Embryonic facial prominence (tissue), 1 donor: ENCODE measurements at regions not wholly inside any gene's neighbourhood (a gene's known extent, or its start where the extent isn't known, plus 50 kb on each side); places are given as distances from the start of the nearest gene placed in this dataset.

Source experiments
- DNase-seq: peaks from one replicate; pipeline ENCODE4 v3.0.0-alpha.2; 2016; ENCODE audit errors: extremely low spot score

DNA sequence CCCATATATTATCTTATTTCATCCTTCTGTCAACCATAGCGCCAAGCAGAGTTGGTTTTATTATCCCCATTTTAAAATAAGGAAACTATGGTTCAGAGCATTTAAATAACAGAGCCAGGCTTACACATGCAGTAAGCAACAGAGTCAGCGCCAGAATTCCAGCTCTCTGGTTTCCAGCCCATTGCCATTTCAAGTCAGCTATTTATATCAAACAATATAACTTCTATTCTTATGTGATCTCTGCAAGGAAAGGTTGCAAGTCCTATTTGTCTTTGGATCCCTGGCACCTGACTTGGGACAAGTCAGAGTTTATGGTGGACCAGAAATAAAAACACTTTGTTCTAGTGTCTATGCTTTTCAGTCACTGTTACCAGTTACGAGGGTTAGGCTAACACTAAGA is 174.1 kb upstream of the EEA1 start:
- no peak for DNase-seq

DNA sequence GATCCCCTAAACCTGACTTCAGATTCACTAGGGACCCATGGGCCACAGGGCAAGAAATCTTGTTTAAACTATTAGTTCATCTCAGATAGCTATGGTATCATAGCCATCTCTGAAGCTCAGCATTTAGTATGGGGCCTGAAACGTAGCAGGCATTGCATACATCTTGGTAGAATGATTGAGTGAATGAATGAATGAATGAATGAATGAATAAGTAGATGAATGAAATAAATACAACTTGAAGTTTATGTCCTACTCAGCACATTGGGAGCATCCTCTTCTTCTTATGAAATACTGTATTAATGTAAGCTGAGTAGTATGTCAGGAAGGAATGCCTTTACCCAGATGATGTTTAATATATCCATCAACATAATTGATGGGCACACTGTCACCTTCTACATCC is 175.4 kb upstream of the EEA1 start:
- DNase-seq, result no peak

DNA sequence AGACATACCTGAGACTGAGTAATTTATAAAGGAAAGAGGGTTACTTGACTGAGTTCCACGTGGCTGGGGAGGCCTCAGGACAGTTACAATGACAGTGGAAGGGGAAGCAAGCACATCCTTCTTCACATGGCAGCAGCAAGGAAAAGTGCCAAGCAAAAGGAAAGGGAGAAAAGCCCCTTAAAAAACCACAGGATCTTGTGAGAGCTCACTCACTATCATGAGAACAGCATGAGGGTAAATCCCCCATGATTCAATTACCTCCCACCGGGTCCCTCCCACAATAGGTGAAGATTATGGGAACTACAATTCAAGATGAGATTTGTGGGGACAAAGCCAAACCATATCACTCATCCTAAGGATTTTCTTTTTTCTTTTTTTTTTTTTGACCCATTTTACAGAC is 177.8 kb upstream of the EEA1 start:
- no peak for DNase-seq

DNA sequence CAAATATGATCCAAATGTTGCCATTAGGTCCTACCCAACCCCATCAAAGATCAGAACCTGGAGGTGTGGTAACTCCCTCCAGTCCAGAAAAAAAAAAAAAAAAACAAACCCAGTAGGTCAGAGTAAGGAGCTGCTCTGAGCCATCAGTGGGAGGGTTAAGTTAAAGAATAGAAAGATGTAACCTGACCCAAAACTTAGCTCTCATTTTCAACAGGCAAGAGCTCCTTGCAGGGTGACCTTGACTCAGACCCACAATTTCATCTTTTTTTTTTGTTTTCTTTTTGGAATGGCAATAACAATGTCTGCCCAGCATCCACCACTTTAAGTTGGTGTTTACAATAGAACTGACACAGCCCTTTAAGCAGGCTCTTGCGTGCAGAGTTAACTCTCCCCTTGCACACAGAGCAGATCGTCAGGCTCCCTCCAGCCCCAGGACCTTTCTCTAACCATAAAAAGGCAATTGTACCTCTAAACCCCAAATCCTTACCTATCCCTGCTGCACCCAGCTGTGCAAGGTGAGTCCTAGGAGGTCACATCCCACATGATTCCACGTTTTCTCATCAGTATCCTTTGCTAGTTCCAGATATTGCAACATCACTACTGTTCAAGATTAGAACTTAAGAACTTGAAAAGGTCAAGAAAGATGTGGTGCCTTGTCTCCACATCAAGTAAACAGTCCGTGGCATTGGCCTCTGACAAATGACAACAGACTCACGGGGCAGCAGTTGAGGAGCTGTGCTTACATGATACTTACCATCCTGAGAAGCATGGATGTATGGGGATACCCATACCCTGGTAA is 178.6 kb upstream of the EEA1 start:
- DNase-seq, result no peak

DNA sequence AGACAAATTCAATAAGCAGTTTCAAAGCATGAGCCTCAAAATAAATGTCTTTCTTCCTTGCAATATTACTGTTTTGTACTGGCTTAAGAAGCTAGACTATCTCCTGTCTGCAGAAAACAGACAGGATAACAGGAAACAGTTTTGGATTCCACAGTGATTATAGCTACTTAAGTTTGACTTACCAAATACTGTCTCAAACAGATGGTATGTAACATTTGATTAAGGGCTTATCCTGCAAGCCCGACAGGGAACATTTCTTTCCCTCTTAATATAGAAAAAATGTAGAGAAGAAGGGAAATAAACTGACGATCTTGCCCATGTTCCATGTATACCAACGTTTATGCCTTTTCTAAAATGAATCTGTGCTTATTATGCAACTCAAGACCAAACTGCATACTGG is 179.9 kb upstream of the EEA1 start:
- DNase-seq, result no peak

DNA sequence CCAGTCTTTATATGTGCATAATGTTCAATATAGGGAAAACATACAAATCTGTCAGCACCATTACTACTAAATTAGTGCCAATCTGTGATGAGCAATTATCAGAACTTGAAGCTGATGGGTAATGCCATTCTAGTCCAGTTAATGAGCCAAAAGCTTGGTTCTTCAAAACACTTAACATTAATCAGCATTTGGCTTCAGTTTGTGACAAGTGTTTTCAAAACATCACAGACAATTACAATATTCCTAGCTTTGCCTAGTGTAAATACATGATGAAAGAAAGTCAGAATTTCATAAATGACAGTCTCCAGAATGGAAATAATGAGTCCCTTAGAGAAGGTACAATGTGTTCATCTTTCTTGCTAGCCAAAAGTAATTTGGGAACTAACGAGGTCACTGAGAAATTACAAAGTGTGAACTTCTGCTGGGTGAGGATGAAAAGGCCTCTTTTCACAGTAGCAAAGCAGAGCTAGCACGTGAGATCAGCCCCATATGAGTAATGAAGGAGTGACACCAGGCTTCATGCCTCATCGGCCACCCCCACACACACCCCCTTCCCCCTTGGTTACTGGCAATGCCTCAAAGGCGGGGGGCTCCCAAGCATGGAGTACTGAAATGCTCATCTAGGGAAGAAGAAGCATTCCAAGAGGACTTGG is 180.6 kb upstream of the EEA1 start:
- no peak for DNase-seq

DNA sequence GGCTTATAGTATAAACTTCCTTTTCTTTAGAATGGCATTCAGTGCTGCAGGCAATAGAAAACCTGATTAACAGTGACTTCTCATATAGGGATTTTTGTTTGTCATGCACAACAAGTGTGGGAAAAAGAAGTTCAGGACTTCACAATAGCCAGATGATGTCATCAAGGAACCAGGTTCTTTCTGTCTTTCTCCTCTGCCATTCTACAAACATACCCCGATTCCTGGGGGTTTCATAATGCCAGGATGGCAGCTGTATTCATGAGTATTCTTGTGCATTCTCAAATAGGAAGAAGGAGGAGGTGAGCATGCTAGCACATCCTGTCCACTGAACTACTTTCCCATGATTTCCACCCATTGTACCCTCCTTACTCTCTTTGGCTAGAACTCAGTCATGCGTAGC is 182.7 kb upstream of the EEA1 start:
- DNase-seq, result no peak

DNA sequence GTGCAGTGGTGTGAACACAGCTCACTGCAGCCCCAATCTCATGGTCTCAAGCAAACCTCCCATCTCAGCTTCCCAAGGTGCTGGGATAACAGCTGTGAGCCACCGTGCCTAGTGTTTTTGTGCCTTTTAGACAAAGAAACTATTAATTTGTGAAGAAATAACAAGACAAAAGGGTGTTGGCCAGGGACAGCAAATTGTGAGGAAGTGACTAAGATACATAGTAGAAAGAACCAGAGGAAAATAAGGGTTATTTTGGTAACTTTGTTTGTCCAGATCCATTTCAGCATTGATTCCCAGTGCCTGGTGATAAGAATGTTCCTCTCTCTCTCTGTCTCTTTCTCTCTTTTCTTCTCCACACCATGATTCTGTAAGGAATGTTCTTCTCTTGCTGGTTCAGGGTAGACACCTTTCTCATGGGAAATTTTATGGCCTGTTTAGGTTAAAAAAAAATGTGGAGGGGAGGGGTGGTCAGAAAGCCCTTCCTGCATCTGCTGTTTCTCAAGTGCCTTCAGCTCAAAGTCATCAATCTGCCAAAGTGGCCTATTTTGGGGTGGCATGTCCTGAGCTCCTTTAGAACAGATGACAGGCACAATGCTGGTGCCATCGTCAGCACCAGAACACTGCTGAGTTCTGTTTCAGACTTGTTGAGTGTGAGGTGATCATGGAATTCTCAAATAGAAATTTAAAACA is 184.4 kb upstream of the EEA1 start:
- no peak for DNase-seq

DNA sequence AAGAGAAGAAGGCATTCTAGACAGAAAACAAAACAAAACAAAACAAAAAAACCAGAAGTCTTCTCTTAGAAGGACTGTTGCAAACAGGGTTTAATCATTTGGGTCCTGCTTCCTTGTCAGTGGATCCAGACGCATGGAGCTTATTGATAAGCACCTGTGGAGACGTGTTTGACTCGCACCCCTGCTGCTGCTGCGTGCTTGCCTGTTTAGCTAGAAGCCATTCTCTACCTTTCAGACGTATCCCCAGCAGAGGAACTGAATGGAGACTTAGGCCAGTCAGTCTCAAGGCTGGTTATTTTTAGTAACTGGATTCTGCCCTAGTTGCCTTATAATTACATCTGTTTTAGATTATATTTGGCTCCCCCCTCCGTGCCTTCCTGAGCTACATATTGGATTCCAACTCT is 186.1 kb upstream of the EEA1 start:
- DNase-seq, result no peak

DNA sequence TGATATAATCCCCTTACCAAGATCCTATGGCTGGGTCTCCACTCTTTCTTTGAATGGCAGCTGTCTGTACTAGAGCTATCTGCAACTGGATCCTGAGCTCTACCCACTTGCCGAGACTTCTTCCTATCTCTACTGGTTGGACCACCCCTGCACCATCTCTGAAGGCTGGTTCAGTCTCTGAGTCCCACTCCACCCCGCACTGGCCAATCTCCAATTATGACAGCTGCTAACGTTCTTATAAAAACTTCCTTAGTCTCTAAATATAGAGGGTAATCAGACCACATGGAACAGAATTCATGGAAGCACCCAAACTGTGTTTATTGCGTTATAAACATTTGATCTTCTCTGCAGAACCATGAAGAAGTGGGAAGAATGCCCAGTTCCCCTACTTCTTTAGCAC is 186.6 kb upstream of the EEA1 start:
- no peak for DNase-seq

DNA sequence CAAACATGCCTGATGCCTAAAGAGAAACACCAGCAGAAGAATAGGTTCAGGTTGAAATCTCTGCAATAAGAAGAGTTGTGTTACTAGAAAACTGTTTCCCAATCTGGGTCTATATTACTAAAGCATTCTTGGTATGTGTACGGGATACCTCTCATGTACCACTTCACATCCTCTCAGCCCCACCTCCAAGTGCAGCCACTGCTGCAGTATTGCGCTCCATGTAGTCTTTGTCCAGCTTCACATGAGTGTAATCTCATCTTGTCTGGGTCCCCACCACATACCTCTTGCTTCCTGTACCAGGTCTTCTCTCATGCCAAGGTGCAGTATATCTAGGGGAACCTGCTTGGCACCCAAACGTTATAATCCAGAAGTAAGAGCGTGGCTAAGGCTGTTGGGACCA is 187.5 kb upstream of the EEA1 start:
- no peak for DNase-seq

DNA sequence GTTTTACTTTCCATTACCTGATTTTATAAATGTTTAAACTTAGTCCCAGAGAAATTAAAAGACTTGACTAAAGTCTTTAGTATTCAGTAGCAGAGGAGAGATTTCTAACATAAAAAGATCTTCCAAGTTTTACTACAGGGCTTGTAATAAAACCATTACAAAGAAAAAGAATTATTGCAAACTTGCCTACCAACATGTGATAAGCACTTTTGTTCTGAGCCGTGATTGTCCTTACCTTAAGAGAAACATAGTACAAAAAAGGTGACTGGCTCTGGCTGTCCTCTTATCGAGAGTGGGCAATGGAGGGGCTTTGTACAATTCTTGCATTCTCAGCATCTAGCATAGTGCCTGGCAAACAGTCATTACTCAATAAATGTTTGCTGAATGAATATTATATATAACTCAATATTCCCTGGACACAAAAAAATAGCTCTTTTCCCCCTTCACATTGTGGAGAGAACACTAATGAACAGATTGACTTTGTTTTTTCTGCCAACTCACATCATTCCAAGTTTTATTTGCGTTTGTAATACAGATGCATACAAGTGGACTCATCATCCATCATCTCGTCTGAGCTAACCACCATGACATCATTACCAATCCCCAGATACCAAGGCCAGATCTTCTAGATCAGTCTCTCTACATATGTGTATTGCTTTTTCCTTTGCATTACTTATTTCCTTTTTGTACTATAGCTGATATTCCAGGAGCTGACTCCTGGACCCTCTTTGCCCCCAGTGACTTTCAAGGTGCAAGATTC is 192.8 kb upstream of the EEA1 start:
- DNase-seq, result no peak

DNA sequence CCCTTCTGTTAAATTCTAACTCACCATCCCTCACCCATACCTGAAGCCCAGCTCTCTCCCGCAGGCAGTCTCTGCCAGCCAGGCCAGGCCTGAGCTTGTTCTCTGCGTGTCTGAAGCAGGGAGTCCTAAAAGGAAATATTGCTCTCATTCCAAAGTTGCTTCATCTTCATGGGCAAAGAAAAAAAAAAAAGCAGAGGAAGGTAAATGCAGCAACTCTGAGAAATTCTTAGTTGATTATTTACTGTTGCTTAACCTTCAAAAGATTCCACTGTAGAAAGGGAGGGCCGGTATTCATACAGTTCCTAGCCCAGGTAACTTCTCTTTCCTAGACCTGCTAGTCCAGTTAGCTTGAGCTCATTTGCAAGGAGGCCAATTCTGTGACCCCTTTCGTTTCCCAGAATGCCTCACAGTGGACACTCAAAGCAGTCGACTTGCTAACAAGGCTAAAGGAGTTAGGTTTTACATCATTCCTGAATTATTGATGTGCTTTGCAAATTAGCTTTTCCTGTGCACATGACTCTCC is 193.5 kb upstream of the EEA1 start:
- DNase-seq, result no peak

DNA sequence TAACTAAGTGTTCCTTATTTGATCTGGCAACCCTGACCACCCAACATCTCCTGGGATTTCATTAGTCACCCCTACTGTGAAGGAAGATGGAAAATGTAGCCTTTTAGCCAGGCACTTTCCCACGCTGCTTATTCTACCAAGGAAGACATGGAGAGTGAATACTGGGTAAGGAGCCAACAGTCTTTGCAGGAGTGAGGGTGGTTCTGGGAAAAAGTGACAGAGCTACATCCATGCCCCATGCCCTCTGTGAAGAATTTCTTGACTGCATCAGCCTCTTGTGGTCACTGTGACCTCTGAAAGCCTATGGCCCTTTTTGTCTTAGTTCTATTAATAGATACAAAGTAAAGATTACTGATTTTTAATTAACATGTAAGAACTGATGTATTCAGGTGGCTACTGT is 196.0 kb upstream of the EEA1 start:
- DNase-seq, result no peak

DNA sequence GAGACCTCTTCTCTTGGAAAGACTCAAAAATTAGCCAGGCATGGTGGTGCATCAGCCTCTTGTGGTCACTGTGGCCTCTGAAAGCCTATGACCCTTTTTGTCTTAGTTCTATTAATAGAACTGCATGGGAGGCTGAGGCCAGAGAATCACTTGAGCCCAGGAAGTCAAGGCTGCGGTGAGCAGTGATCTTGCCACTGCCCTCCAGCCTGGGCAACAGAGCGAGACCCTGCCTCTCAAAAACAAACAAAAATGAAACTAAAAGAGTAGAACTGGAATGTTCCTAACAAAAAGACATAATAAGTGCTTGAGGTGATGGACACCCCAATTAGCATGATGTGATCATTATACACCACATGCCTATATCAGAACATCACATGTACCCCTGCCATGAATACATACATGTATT is 197.0 kb upstream of the EEA1 start:
- DNase-seq, result no peak

DNA sequence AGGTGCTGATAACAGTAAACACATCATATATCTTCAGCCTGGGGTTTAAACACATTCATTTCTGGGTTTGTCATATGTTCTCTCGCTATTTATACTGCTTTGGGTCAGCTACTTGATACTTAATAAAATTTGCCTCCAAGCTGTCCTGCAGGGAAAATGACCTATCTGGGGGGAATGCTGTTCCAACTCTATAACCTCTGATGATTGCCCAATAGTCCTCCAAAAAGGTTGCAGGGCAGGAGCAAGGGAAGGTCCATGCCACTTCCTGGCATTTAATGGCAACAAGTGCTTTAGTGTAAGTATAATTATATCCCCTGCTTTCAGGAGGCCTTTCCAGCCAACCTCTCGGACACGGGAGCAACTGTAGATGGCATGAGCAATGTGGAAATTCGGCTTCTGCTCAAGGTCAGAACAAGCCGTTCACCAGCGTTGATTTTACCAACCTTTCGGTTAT is 198.0 kb upstream of the EEA1 start:
- DNase-seq, result no peak

DNA sequence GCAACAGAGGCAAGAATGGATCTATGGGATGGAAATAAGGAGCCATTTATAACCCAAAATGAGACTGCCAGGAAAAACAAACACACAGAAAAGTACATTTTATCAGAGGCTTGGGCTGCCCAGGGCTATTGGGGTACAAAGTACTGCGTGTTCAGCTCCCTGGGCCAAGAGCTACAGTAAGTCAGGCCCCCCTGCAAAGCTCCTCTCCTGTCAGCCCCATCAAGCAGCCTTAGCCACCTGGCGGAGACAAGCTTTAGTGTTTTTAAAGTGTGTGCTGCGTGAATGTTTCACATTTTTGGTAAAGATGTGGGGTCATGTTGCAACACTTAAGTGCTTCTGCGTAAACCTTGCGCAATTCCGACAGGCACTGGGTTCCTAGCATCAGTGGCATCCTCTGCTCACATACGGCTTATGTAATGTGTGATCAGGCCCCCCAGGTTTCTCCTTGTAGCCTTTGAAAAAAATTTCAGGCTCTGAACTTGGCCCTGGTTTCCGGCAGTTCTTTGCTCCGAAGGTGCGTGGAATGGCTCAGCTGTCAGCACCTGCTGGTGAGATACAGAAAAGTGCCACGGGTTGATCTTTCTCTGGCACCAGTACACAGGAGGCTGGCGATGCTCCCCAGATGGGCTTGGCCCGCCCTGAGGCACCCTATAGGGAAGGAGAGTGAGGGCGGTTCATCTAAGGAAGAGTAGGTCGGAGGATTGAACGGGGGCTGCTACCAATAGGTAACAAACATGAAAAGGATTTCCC is 198.7 kb upstream of the EEA1 start:
- peak; percentile 55 for DNase-seq

DNA sequence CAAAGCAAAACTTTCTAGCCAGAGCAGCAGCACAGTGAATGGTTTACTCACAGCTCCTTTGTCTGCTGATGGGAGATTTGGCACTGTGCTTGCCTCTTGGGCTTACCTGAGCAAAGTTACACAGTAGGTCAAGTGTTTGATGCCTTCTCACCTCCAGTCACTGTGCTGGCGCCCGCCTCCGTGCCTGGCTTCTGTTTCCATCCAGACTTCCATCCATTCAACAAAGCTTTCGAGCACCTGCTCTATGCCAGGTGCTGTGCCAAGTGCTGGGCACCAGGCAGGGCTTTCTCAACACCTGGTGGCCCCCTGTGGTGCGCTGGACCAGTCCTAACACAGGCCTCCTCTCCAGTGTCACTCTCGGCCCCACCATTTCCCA is 199.2 kb upstream of the EEA1 start:
- no peak for DNase-seq

DNA sequence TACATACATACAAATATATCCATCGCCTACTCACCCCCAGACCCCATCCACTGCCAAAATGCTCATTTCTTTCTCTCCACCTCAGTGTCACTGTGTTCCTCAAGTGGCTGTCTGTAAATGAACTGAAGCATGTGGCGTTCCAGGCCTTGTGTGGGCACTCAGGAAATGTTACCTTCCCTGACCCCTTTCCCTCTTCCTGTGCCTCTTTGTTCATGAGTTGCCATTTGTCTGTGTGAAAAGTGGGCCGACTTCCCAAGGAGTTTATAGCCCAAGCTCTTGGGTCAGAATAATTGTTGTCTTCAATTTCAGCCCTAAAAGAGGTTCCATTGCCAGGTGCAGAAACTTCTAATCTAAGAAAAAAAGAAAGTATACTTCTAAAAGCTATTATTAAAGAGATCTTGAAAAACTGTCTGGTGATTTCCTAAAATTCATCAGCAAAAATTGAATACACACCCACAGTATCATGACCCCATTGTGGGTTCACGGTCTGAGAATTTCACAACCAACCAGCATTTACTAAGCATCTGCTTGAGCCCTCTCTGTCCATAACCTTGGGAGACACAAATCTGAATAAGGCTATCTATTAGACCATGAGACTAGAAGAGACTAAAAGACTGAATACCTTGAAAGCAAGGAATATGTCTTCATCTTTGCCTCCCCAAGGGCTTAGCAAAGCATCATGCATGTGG is 201.4 kb upstream of the EEA1 start:
- DNase-seq, result no peak

DNA sequence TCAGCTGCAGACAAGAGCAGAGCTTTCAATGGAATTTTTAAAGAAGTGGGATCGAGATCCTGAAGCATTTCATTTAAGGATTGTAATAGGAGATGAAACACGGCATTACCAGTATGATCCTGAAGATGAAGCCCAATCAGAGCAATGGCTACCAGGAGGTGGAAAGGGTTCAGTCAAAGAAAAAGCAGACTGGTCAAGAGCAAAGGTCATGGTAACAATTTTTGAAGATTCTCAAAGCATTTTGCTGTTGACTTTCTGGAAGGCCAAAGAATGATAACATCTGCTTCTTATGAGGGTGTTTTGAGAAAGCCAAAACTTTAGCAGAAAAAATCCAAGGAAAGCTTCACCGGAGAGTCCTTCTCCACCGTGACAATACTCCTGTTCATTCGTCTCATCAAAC is 204.3 kb upstream of the EEA1 start:
- DNase-seq, result no peak
